ENCODE measurements at regions not wholly inside any gene's neighbourhood (a gene's known extent, or its start where the extent isn't known, plus 50 kb on each side); places are given as distances from the start of the nearest gene placed in this dataset.

GRCh38 chr10:80896959-80897358 is 359.3 kb downstream of the SH2D4B start:
- H3K79me2 ChIP-seq (ENCODE audit: control insufficient read depth, insufficient read depth, low read length), result no peaks in the 10 kb centered on the region
- H3K9me3 ChIP-seq (ENCODE audit: control extremely low read depth in 1 of 3, control insufficient read depth in 2 of 3, insufficient read depth in 1 of 3, low read length in 2 of 3), result no peaks in the 10 kb centered on the region
- Mint-ChIP-seq H3K4me1 (no peaks in the 10 kb centered on the region), H3K27me3 (no peaks in the 10 kb centered on the region), H3K9me3 (ENCODE audit: insufficient read depth) (no peaks in the 10 kb centered on the region), H3K4me3 (no peak overlapping the region), H3K27ac (no peak overlapping the region)
- no peaks in the 10 kb centered on the region for H4K20me1 ChIP-seq (ENCODE audit: control insufficient read depth, insufficient read depth, low read length, poor library complexity, severe bottlenecking)
- no peak overlapping the region for H3K9ac ChIP-seq (ENCODE audit: low read length)
- no peak overlapping the region for H3K4me2 ChIP-seq (replicated peaks; ENCODE audit: low read depth, low read length, poor library complexity, severe bottlenecking)
- H3K36me3 ChIP-seq (replicated peaks in 1 of 2; ENCODE audit: control extremely low read depth in 1 of 2, control insufficient read depth in 1 of 2, extremely low read depth in 1 of 2, insufficient read depth in 2 of 2, low read length in 1 of 2), result no peaks in the 10 kb centered on the region
- ChIA-PET POLR2A (no interaction called here), CTCF (no interaction called here)
- 100% methylated on average over 1 of the region's 7 CpGs for WGBS (ENCODE audit: insufficient coverage)
- H3K27me3 ChIP-seq (replicated peaks in 1 of 4; ENCODE audit: control extremely low read depth in 1 of 4, control insufficient read depth in 3 of 4, insufficient read depth in 4 of 4, low read length in 3 of 4), result no peaks in the 10 kb centered on the region
- TF ChIP-seq EZH2 (IDR thresholded peaks at IDR 0.05; ENCODE audit: borderline replicate concordance, insufficient read depth, low read depth, low read length, poor library complexity, severe bottlenecking) (no peak), CTCF (IDR thresholded peaks at IDR 0.05) (no peak)
- DNase-seq (no peak), ATAC-seq (ENCODE audit: low read depth) (no peak)
- H3K4me3 ChIP-seq (ENCODE audit: control extremely low read depth in 1 of 5, extremely low read depth in 1 of 5, insufficient read depth in 1 of 5, low read depth in 2 of 5, low read length in 4 of 5), result no peak overlapping the region
- H3K27ac ChIP-seq (ENCODE audit: low read length in 2 of 2), result no peak overlapping the region
- H3K4me1 ChIP-seq (ENCODE audit: control insufficient read depth in 2 of 2, insufficient read depth in 2 of 2, low read length in 2 of 2), result no peaks in the 10 kb centered on the region
- H2AFZ ChIP-seq (ENCODE audit: insufficient read depth, low read depth, low read length, poor library complexity, severe bottlenecking), result no peak overlapping the region
- intact Hi-C loops (cut with micrococcal nuclease), result no loop called here

- Histone ChIP-seq H2AFZ (ENCODE audit: insufficient read depth, low read depth, low read length, poor library complexity, severe bottlenecking) (no peak overlapping the region), H3K4me2 (replicated peaks; ENCODE audit: low read depth, low read length, poor library complexity, severe bottlenecking) (no peak overlapping the region), H3K27ac (ENCODE audit: low read length in 2 of 2) (no peak overlapping the region), H3K9ac (ENCODE audit: low read length) (no peak overlapping the region), H3K9me3 (ENCODE audit: control extremely low read depth in 1 of 3, control insufficient read depth in 2 of 3, insufficient read depth in 1 of 3, low read length in 2 of 3) (no peaks in the 10 kb centered on the region), H3K27me3 (replicated peaks in 1 of 4; ENCODE audit: control extremely low read depth in 1 of 4, control insufficient read depth in 3 of 4, insufficient read depth in 4 of 4, low read length in 3 of 4) (no peaks in the 10 kb centered on the region), H3K4me3 (ENCODE audit: control extremely low read depth in 1 of 5, extremely low read depth in 1 of 5, insufficient read depth in 1 of 5, low read depth in 2 of 5, low read length in 4 of 5) (no peak overlapping the region), H3K79me2 (ENCODE audit: control insufficient read depth, insufficient read depth, low read length) (no peaks in the 10 kb centered on the region), H3K4me1 (ENCODE audit: control insufficient read depth in 2 of 2, insufficient read depth in 2 of 2, low read length in 2 of 2) (no peaks in the 10 kb centered on the region), H4K20me1 (ENCODE audit: control insufficient read depth, insufficient read depth, low read length, poor library complexity, severe bottlenecking) (no peaks in the 10 kb centered on the region), H3K36me3 (replicated peaks in 1 of 2; ENCODE audit: control extremely low read depth in 1 of 2, control insufficient read depth in 1 of 2, extremely low read depth in 1 of 2, insufficient read depth in 2 of 2, low read length in 1 of 2) (no peaks in the 10 kb centered on the region)
- WGBS (ENCODE audit: insufficient coverage), result no CpG with 5 or more reads among the region's 1 CpG
- no peak overlapping the region for H3K4me3 Mint-ChIP-seq
- H3K27me3 Mint-ChIP-seq, result no peaks in the 10 kb centered on the region
- POLR2A ChIA-PET, result no interaction called here
- no peaks in the 10 kb centered on the region for H3K9me3 Mint-ChIP-seq (ENCODE audit: insufficient read depth)
- no peaks in the 10 kb centered on the region for H3K4me1 Mint-ChIP-seq
- no peak overlapping the region for H3K27ac Mint-ChIP-seq
- CTCF ChIA-PET, result no interaction called here
- TF ChIP-seq EZH2 (IDR thresholded peaks at IDR 0.05; ENCODE audit: borderline replicate concordance, insufficient read depth, low read depth, low read length, poor library complexity, severe bottlenecking), result no peak
- no peak for TF ChIP-seq CTCF (IDR thresholded peaks at IDR 0.05)
- no peak for DNase-seq
- intact Hi-C loops (cut with micrococcal nuclease), result no loop called here
- no peak for ATAC-seq (ENCODE audit: low read depth)
These were observed 363.0 kb downstream of the SH2D4B start for GRCh38 chr10:80900661-80901060.

Data from B cell (primary cell).